Spleen (tissue), 7 donors: ENCODE measurements at regions not wholly inside any gene's neighbourhood (a gene's known extent, or its start where the extent isn't known, plus 50 kb on each side); places are given as distances from the start of the nearest gene placed in this dataset.

ENCODE experiments used
- POLR2A ChIP-seq, 3 donors: fragments of 450-650 bp; IDR thresholded peaks; one replicate each; pipeline ENCODE4 v1.5.1; 2017; ENCODE audit warnings: antibody characterized with exemption in 3 of 3, mild to moderate bottlenecking in 1 of 3
- POLR2AphosphoS5 ChIP-seq, 3 donors: sonication (generic); formaldehyde crosslinking; IDR thresholded peaks; one replicate each; pipeline ENCODE4 v1.5.1; 2017; ENCODE audit warnings: antibody characterized with exemption in 3 of 3
- TF ChIP-seq, protein P1 (sequence below), 11 experiments: fragments of 200-600 bp in 7 of 11; fragments of 450-650 bp in 4 of 11; sonication (generic) in 4 of 11; IDR thresholded peaks in 8 of 11; conservative IDR thresholded peaks in 3 of 11; 1 replicate in 7 of 11; 2 replicates in 4 of 11; pipeline versions ENCODE4 v1.4.0 to v1.8.0; 2016 to 2021; ENCODE audit warnings: antibody characterized with exemption in 11 of 11, inconsistent platforms in 4 of 11, mild to moderate bottlenecking in 1 of 11
- donor health status: DM: no; HTN: no; CAD: no; lungs with moderate emphysema.
- donor health status: DM: no; HTN: no; CAD: no.
- donor health status: DM: no; HTN: no; CAD: no.

GRCh38 chr15:47157827-47158226 is 559.5 kb upstream of the SEMA6D start:
- TF ChIP-seq, protein P1, sequence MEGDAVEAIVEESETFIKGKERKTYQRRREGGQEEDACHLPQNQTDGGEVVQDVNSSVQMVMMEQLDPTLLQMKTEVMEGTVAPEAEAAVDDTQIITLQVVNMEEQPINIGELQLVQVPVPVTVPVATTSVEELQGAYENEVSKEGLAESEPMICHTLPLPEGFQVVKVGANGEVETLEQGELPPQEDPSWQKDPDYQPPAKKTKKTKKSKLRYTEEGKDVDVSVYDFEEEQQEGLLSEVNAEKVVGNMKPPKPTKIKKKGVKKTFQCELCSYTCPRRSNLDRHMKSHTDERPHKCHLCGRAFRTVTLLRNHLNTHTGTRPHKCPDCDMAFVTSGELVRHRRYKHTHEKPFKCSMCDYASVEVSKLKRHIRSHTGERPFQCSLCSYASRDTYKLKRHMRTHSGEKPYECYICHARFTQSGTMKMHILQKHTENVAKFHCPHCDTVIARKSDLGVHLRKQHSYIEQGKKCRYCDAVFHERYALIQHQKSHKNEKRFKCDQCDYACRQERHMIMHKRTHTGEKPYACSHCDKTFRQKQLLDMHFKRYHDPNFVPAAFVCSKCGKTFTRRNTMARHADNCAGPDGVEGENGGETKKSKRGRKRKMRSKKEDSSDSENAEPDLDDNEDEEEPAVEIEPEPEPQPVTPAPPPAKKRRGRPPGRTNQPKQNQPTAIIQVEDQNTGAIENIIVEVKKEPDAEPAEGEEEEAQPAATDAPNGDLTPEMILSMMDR (IDR thresholded peaks at IDR 0.05 in 8 of 11, conservative IDR thresholded peaks at IDR 0.05 in 3 of 11): no peak
- TF ChIP-seq POLR2AphosphoS5 (IDR thresholded peaks at IDR 0.05) (no peak), POLR2A (IDR thresholded peaks at IDR 0.05) (no peak)
